ENCODE measurements at regions not wholly inside any gene's neighbourhood (a gene's known extent, or its start where the extent isn't known, plus 50 kb on each side); places are given as distances from the start of the nearest gene placed in this dataset.

DNA sequence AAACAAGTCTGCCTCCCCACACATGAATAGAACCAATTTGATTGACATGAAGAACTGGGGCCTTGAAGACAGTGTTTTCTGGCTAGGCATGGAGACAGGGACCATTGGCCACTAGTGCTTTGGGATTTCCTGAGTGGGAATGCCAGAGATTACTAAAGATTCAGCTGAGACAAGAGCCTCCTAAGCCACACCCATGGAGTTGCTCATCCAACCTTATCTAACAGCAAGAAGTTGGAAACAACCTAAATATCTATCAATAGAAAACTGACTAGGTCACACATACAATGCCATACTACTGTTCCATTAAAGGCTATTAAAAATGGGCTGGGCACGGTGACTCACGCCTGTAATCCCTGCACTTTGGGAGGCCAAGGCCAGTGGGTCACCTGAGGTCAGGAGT lies 184.1 kb downstream of the ZBTB18 start:
- no peak overlapping the region for H3K9ac ChIP-seq (ENCODE audit: control insufficient read depth, insufficient read depth, low read length)
- in situ Hi-C loops (cut with MboI) (no loop called here), intact Hi-C loops (cut with micrococcal nuclease; ENCODE audit: unreplicated experiment) (no loop called here)
- DNase-seq (ENCODE audit: low read depth, low spot score): no peak
- POLR2A ChIA-PET: no interaction called here
- no peak overlapping the region for H2AFZ ChIP-seq (ENCODE audit: control insufficient read depth, low read depth, low read length)
- RAD21 ChIA-PET (ENCODE audit: unreplicated experiment): no interaction called here
- no peak overlapping the region for H3K4me3 ChIP-seq
- H3K36me3 ChIP-seq (ENCODE audit: control insufficient read depth in 2 of 2, insufficient read depth in 2 of 2, low read length in 1 of 2): no peaks in the 10 kb centered on the region
- CTCF ChIA-PET: no interaction called here
- SMC1A ChIA-PET (ENCODE audit: uncharacterized antibody, unreplicated experiment): no interaction called here
- ATAC-seq: no peak
- no peak overlapping the region for H3K4me2 ChIP-seq (ENCODE audit: control insufficient read depth, insufficient read depth)
- H3K27me3 ChIP-seq (replicated peaks in 1 of 2; ENCODE audit: control insufficient read depth in 2 of 2, insufficient read depth in 2 of 2, low read length in 1 of 2): no peaks in the 10 kb centered on the region; a peak in 1 of 4 replicates
- BruUV-seq (replicated peaks): no TSS peak
- no peak for FAIRE-seq
- H3K9me3 ChIP-seq (replicated peaks; ENCODE audit: control insufficient read depth, insufficient read depth, low read length): no peaks in the 10 kb centered on the region; the same call in 2 of the 3 replicates
- H4K20me1 ChIP-seq (ENCODE audit: control insufficient read depth, insufficient read depth): no peaks in the 10 kb centered on the region
- no peak overlapping the region for H3K27ac ChIP-seq (ENCODE audit: control insufficient read depth, insufficient read depth)
- 39% methylated on average over 2 of the region's 2 CpGs for WGBS (ENCODE audit: insufficient coverage, insufficient replicate concordance, low lambda C conversion rate, missing lambda C conversion rate)
- TF ChIP-seq, protein P1, sequence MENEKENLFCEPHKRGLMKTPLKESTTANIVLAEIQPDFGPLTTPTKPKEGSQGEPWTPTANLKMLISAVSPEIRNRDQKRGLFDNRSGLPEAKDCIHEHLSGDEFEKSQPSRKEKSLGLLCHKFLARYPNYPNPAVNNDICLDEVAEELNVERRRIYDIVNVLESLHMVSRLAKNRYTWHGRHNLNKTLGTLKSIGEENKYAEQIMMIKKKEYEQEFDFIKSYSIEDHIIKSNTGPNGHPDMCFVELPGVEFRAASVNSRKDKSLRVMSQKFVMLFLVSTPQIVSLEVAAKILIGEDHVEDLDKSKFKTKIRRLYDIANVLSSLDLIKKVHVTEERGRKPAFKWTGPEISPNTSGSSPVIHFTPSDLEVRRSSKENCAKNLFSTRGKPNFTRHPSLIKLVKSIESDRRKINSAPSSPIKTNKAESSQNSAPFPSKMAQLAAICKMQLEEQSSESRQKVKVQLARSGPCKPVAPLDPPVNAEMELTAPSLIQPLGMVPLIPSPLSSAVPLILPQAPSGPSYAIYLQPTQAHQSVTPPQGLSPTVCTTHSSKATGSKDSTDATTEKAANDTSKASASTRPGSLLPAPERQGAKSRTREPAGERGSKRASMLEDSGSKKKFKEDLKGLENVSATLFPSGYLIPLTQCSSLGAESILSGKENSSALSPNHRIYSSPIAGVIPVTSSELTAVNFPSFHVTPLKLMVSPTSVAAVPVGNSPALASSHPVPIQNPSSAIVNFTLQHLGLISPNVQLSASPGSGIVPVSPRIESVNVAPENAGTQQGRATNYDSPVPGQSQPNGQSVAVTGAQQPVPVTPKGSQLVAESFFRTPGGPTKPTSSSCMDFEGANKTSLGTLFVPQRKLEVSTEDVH (IDR thresholded peaks at IDR 0.05; ENCODE audit: low read depth, partially characterized antibody): no peak
- no peak for TF ChIP-seq ZNF24 (IDR thresholded peaks at IDR 0.05)
- no peaks in the 10 kb centered on the region for H3K79me2 ChIP-seq (ENCODE audit: control insufficient read depth, insufficient read depth, low read length)
- H3K4me1 ChIP-seq (ENCODE audit: control insufficient read depth, insufficient read depth, low read length): peaks cover 7% of the 10 kb centered on the region

DNA sequence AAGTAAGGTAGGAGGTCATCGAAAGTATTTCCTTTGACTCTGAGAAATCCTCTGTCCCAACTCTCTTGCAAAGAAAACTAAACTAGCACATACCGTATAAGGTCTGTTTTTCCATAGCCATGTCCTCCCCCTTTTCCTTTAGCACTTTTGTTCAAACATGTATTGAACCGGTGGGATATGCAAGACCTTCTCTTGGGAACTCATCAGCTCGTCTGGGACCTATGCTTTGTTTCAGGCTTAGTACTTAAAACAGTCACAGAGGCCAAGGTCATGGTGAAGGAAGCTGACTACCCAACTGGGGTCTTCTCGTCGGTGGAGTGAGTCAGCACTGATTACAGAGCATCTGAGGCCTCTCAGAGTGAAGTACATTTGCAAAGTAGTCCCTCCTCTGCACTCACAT lies 185.0 kb downstream of the ZBTB18 start:
- Histone ChIP-seq H4K20me1 (ENCODE audit: control insufficient read depth, insufficient read depth) (no peaks in the 10 kb centered on the region), H3K9ac (ENCODE audit: control insufficient read depth, insufficient read depth, low read length) (no peak overlapping the region), H3K27ac (ENCODE audit: control insufficient read depth, insufficient read depth) (no peak overlapping the region), H3K4me2 (ENCODE audit: control insufficient read depth, insufficient read depth) (no peak overlapping the region), H3K36me3 (ENCODE audit: control insufficient read depth in 2 of 2, insufficient read depth in 2 of 2, low read length in 1 of 2) (no peaks in the 10 kb centered on the region), H3K4me3 (no peak overlapping the region), H3K79me2 (ENCODE audit: control insufficient read depth, insufficient read depth, low read length) (no peaks in the 10 kb centered on the region), H3K4me1 (ENCODE audit: control insufficient read depth, insufficient read depth, low read length) (peaks cover 7% of the 10 kb centered on the region), H3K9me3 (replicated peaks; ENCODE audit: control insufficient read depth, insufficient read depth, low read length) (no peaks in the 10 kb centered on the region; the same call in 2 of the 3 replicates), H2AFZ (ENCODE audit: control insufficient read depth, low read depth, low read length) (no peak overlapping the region), H3K27me3 (replicated peaks in 1 of 2; ENCODE audit: control insufficient read depth in 2 of 2, insufficient read depth in 2 of 2, low read length in 1 of 2) (no peaks in the 10 kb centered on the region; a peak in 1 of 4 replicates)
- in situ Hi-C loops (cut with MboI) (no loop called here), intact Hi-C loops (cut with micrococcal nuclease; ENCODE audit: unreplicated experiment) (no loop called here)
- ChIA-PET CTCF (no interaction called here), SMC1A (ENCODE audit: uncharacterized antibody, unreplicated experiment) (no interaction called here), RAD21 (ENCODE audit: unreplicated experiment) (no interaction called here), POLR2A (no interaction called here)
- BruUV-seq (replicated peaks): no TSS peak
- FAIRE-seq (no peak), ATAC-seq (no peak), DNase-seq (ENCODE audit: low read depth, low spot score) (no peak)
- 43% methylated on average over 6 of the region's 6 CpGs for WGBS (ENCODE audit: insufficient coverage, insufficient replicate concordance, low lambda C conversion rate, missing lambda C conversion rate)
- TF ChIP-seq RELA (IDR thresholded peaks at IDR 0.05; ENCODE audit: borderline replicate concordance, partially characterized antibody) (no peak), CHD4 (IDR thresholded peaks at IDR 0.05) (no peak), POLR2AphosphoS5 (IDR thresholded peaks at IDR 0.05; ENCODE audit: low read length) (no peak), ZBED1 (IDR thresholded peaks at IDR 0.05; ENCODE audit: borderline replicate concordance) (no peak), MYC (IDR thresholded peaks at IDR 0.05; ENCODE audit: insufficient read depth, insufficient read length, insufficient replicate concordance, low read length, severe bottlenecking) (no peak)
- TF ChIP-seq, protein P2, sequence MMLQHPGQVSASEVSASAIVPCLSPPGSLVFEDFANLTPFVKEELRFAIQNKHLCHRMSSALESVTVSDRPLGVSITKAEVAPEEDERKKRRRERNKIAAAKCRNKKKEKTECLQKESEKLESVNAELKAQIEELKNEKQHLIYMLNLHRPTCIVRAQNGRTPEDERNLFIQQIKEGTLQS (IDR thresholded peaks at IDR 0.05; ENCODE audit: borderline replicate concordance, extremely low read depth, low read depth, low read length): no peak
- TF ChIP-seq, protein P3, sequence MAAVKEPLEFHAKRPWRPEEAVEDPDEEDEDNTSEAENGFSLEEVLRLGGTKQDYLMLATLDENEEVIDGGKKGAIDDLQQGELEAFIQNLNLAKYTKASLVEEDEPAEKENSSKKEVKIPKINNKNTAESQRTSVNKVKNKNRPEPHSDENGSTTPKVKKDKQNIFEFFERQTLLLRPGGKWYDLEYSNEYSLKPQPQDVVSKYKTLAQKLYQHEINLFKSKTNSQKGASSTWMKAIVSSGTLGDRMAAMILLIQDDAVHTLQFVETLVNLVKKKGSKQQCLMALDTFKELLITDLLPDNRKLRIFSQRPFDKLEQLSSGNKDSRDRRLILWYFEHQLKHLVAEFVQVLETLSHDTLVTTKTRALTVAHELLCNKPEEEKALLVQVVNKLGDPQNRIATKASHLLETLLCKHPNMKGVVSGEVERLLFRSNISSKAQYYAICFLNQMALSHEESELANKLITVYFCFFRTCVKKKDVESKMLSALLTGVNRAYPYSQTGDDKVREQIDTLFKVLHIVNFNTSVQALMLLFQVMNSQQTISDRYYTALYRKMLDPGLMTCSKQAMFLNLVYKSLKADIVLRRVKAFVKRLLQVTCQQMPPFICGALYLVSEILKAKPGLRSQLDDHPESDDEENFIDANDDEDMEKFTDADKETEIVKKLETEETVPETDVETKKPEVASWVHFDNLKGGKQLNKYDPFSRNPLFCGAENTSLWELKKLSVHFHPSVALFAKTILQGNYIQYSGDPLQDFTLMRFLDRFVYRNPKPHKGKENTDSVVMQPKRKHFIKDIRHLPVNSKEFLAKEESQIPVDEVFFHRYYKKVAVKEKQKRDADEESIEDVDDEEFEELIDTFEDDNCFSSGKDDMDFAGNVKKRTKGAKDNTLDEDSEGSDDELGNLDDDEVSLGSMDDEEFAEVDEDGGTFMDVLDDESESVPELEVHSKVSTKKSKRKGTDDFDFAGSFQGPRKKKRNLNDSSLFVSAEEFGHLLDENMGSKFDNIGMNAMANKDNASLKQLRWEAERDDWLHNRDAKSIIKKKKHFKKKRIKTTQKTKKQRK (IDR thresholded peaks at IDR 0.05; ENCODE audit: low read depth, low read length): no peak
